ENCODE measurements at regions not wholly inside any gene's neighbourhood (a gene's known extent, or its start where the extent isn't known, plus 50 kb on each side); places are given as distances from the start of the nearest gene placed in this dataset.
"Not testable (repeated sequence)": the region's sequence is repeated elsewhere in the genome, so short reads cannot be mapped to it uniquely, and the experiment has no call there.

- DNase-seq (ENCODE audit: low read depth), result no peak
These were observed 360.6 kb upstream of the HNRNPA3 start for GRCh38 chr2:176851889-176852483.

GRCh38 chr2:176852667-176853066, 359.9 kb upstream of the HNRNPA3 start:
- no peak for DNase-seq (ENCODE audit: low read depth)

DNA sequence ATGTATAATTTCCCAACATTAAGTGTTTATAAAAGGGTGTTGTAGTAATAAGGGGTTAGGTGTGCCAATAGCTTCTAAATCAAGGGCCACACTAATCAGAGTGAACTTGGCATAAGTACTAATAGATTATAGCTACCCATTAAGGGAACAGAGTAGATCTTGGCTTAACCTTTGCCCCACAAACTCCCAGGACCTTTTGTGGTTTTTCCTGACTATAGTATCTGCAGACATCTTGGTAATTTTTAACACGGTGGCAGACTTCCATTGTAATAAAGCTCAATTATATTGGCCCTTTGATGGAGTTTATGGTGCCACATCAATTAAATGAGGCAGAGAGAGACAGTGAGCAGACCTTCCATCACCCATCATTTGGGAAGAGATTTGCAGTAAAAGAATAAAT, 358.5 kb upstream of the HNRNPA3 start:
- no peak for DNase-seq (ENCODE audit: low read depth)

GRCh38 chr2:176854878-176855277, 357.7 kb upstream of the HNRNPA3 start:
- no peak for DNase-seq (ENCODE audit: low read depth)

DNA sequence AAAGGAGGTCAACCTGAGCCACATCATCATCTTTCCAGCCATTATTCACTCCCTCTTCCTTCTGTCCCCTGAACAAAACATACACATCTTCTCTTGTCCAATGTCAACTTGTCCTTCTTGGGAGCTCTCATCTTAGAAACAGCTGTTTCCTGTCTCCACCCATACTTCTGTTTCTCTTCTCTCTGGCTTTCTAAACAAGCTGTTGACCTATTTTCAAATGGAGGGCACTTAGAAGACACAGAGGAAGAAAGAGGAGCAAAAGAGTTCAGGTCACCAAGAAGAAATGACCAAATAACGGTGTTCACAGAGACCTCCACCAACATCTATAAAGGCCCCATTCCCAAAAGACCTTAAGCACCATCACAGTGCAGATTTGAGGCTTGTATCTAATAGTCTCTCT, 355.9 kb upstream of the HNRNPA3 start:
- no peak for DNase-seq (ENCODE audit: low read depth)

GRCh38 chr2:176865336-176865735, 347.3 kb upstream of the HNRNPA3 start:
- DNase-seq (ENCODE audit: low read depth), result no peak

GRCh38 chr2:176872406-176872805, 340.2 kb upstream of the HNRNPA3 start:
- DNase-seq (ENCODE audit: low read depth), result no peak

DNA sequence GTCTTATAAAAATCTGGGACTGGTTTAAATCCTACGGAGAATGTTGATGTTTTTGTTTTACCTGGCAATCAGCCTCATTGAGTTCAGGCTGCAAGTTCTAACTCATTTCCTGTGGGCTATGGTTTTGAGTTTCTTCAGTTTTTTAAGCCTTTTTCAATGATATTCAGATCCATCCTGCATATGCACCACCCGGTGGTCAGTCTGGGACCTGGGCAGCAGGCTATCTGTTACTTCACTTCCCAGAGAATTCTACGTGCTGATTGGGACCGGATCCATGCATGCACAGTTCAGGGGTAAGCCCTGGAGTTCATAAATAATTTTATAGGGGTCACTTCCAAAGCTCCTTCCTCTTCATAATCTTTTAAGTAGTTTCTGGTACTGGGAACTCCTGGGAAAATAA, 339.2 kb upstream of the HNRNPA3 start:
- no peak for DNase-seq (ENCODE audit: low read depth)

- no peak for DNase-seq (ENCODE audit: low read depth)
These were observed 336.0 kb upstream of the HNRNPA3 start for GRCh38 chr2:176876493-176877103.

- DNase-seq (ENCODE audit: low read depth), result no peak
These were observed 333.1 kb upstream of the HNRNPA3 start for GRCh38 chr2:176879426-176879995.

- DNase-seq (ENCODE audit: low read depth), result not testable (repeated sequence)
These were observed 330.5 kb upstream of the HNRNPA3 start for GRCh38 chr2:176882045-176882444.

DNA sequence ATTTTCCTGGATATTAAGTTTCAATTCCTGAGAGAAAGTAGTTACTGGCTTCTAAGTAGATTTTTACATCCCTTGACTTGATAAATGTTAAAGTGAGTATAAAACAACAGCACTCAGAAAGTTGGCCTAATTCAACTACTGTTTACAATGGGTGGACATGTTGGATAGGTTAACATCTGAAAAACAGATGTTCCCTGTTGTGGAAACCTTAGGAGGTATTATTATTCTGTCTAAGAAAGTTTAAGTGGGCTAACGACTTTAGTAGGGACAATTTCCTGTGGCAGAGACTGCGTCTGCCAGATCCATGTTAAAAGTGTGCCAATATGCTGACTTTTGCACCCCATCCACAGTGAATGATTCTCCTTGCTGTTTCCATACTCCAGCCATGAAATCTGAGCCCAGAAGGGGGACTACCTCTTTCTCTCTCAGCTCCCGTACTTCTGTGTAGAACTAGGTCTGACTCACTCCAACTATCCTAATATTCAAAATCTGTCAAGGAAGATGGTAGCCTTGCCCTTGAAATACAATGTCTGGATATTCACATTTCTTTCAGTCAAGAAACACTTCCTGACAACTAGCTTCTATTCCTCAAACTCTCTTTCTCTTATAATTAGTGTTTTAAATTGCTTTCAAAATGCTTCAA, 327.5 kb upstream of the HNRNPA3 start:
- DNase-seq (ENCODE audit: low read depth), result no peak

- DNase-seq (ENCODE audit: low read depth), result no peak
These were observed 326.9 kb upstream of the HNRNPA3 start for GRCh38 chr2:176885661-176886060.

DNA sequence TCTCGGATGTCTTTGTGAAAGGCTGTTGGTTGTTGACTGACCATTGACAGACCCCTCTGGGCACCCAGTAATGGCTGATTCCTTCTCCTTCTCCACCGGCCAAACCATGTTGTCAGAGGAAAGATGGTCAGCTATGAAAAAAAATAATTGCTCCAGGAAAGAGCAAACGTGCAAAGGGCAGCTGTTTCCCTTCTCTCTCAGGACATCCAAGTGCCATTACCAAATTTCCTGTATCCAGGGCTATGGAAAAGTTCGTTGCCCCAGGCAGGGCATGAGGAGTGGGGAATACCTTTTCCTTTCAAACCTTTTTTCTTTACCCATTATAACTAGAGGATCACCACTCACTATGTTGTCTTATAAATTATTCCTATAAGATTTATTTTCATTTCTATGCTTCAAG, 321.5 kb upstream of the HNRNPA3 start:
- DNase-seq (ENCODE audit: low read depth), result no peak

- no peak for DNase-seq (ENCODE audit: low read depth)
These were observed 320.7 kb upstream of the HNRNPA3 start for GRCh38 chr2:176891857-176892256.

DNA sequence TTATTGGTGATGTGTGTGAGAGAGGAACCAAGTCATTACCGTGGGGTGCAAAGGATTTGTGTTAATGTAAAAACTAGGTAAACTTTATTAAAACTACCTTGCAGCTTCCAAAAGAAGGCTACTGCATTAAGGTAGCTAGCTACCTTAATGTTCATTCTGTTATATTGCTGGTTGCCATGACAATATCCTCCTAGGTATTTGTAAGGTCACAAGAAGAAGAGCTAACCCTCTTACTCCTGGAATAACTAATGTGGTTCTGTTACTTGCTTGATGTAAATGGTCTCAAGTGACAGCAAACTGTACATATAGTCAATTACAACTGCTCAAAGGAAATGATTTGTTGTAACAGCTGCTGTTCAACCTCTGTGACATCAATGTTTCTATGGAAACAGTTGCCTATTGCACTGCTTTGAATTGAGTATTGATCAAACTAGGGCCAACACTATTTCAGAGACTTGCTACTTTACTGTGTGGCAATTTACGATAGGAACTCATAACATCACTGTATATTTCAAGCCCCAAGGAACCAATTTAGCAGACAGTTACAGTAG, 319.8 kb upstream of the HNRNPA3 start:
- no peak for DNase-seq (ENCODE audit: low read depth)

DNA sequence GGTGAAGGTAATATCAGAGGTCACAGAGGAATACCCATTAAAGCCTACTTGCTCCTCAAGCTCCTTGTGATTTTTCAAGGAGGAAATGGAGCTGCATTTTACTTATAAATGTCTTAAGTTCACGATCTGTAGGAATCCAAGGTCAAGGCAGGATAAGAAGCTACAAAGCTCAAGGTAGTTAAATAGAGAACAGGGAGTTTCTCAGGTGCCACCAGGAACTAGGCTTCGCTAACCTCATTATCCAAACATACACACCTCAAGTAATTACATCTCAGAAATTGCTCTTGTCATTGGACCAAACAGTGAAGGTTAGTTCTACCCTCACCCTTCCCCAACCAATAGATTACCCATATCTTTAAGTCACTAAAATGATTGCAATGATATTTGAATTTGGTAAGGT, 317.4 kb upstream of the HNRNPA3 start:
- DNase-seq (ENCODE audit: low read depth), result no peak

- no peak for DNase-seq (ENCODE audit: low read depth)
These were observed 310.1 kb upstream of the HNRNPA3 start for GRCh38 chr2:176902454-176902853.

DNA sequence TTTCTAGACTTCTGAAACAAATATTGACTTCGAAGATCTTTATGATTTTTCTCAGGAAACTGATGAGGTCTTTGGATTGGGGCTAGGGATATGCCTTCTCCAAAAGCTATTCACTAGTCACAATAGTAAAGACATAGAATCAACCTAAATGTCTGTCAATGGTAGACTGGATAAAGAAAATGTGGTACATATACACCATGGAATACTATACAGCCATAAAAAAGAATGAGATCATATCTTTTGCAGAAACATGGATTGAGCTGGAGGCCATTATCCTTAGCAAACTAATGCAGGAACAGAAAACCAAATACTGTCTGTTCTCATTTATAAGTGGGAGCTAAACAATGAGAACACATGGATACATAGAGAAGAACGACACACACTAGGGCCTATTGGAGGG, 308.5 kb upstream of the HNRNPA3 start:
- DNase-seq (ENCODE audit: low read depth), result not testable (repeated sequence)

DNA sequence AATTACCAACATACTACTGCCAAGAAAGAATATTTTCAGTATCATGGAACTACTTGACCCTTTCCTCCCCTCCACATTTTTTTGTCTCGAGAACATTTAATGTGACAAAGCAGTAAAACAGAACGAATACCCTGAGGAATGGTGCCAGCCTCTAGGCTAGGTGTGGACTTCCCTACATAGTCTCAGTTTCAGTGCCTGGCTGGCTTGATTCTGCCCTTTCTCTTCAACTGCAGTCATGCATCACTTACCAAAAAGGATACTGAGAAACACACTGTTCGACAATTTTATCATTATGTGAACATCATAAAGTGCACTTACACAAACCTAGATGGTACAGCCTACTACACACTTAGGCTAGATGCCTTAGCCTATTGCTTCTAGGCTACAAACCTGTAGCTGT, 305.3 kb upstream of the HNRNPA3 start:
- DNase-seq (ENCODE audit: low read depth), result no peak

- no peak for DNase-seq (ENCODE audit: low read depth)
These were observed 301.8 kb upstream of the HNRNPA3 start for GRCh38 chr2:176910828-176911227.

DNA sequence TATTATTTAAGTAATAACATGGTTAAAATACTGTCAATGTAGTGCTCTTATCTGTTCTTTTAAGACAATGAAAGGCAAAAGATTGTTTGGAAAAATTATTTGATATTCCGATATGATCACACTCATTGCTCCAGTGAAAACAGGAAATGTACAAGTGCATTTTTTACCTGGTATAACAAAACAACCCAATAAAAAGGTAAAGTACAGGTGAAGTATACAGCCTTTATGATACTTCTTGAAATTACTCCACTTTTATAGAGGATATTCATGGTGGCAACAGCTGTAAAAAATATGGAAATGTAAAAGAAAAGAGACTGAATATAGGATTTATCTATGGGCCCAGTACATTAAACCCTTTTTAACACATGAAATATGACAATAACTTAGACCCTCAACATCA, 298.6 kb upstream of the HNRNPA3 start:
- DNase-seq (ENCODE audit: low read depth), result no peak

DNA sequence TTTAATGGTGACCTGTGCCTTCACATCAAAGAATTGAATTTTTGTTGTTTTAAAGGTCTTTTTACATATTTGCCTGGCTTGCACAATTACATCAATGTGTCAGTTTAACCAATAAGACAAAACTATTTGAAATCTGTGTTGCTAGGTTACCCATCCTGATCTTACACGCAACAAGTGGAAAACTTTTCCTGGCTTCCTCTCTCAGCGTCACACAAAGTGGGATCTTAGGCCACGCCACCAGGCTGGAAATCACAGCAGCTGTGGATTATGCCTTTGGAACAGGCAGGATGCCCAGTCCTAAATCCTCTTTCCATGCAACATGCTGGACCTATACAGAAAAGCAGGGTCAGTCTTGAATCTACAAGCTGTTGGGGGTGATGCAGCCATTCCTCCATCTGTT, 298.2 kb upstream of the HNRNPA3 start:
- DNase-seq (ENCODE audit: low read depth), result no peak
